GM18867 (cell line): ENCODE measurements at regions not wholly inside any gene's neighbourhood (a gene's known extent, or its start where the extent isn't known, plus 50 kb on each side); places are given as distances from the start of the nearest gene placed in this dataset.

Experiments used
- ATAC-seq: cut with Tn5 transposase; IDR thresholded peaks from one replicate; pipeline ENCODE4 v1.9.1; 2021; ENCODE audit warnings: mild to moderate bottlenecking, moderate library complexity; ENCODE audit not compliant: unreplicated experiment

- ATAC-seq = no peak
Measured at GRCh38 chr7:145928937-145929336, 187.7 kb upstream of the CNTNAP2 start.

GRCh38 chr7:145919712-145920111, 196.9 kb upstream of the CNTNAP2 start:
- no peak for ATAC-seq

GRCh38 chr7:145916776-145917175, 199.8 kb upstream of the CNTNAP2 start:
- no peak for ATAC-seq

DNA sequence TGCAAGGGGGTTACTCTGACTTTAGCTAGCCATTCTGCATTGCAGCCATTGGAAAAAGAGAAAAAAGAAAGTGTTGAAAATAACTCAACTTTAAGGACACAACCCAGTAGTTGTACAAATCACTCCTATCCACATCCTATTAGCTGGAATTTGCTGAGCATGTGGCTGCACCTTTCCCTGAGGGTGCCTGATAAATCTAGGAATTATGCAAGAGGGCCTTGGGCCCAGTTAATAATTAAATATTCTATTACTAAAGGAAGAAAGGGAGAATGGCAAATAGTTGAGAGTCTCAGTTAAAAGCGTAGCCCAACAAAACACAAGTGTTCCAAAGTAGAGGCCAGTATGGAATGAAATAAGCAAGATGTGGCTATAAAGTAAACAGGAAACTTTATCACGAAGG, 200.9 kb upstream of the CNTNAP2 start:
- no peak for ATAC-seq

DNA sequence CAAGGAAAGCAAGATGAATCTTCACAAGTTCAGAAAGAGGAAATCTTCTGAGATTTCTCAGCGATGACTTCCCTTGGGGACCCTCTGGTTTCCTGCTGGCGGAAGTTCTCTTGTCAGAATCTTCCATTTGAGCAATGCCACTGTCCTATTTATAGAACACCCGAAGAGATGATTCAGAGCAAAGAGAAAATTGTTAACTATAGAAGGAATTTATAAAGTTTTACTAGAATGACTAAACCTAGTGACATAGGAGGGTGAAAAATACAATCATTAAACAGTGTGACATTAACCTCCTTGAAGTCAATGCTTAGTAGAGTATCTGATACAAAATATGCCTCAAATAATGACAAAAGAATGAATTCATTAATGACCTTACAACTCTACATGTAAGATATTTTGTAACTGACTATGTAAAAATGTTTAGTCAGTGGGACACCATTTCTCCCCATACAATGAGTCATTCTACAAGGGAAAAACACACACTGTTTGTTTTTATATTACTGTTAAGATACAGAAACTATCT, 206.5 kb upstream of the CNTNAP2 start:
- no peak for ATAC-seq

GRCh38 chr7:145903658-145904057, 212.9 kb upstream of the CNTNAP2 start:
- ATAC-seq = no peak

- ATAC-seq = no peak
Measured at GRCh38 chr7:145902123-145902522, 214.5 kb upstream of the CNTNAP2 start.

GRCh38 chr7:145899938-145900337, 216.7 kb upstream of the CNTNAP2 start:
- no peak for ATAC-seq

GRCh38 chr7:145893925-145894535, 222.6 kb upstream of the CNTNAP2 start:
- no peak for ATAC-seq

DNA sequence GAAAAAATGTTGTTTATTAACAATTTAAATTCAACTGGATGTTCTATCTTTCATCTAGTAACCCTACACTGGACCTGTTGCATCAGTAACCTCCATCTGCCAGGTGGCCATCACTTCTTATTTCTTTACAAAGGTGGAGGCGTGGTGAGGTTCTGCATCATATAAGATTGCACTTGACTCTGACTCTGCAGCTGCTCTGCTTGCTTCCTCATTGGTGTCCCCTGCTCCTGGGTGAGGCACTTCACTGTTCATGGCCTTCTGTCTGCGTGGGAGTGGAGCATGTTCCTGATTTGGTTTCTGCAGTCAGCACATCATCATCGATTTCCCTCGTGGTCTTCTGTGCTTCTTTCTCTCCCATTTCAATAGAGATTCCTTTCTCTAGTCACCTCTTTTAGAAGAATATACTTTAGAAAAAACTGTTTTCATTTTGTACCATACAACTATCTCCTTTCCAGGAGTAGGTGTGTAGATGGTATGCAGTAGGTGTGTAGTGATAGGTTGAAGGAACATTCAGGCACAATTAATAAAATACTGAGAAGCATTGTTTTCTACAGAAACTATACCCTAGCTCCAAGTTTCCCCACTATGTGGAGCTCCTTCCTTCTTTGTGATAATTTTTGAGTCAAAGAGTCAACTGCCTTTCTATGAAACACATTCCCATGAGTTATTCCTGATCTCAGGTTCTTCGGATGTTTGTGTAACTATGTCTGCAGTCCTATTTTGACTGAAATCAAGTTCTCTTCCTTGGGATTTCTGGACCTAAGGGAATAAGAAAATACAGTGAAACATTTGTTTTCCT, 231.7 kb upstream of the CNTNAP2 start:
- ATAC-seq = no peak

DNA sequence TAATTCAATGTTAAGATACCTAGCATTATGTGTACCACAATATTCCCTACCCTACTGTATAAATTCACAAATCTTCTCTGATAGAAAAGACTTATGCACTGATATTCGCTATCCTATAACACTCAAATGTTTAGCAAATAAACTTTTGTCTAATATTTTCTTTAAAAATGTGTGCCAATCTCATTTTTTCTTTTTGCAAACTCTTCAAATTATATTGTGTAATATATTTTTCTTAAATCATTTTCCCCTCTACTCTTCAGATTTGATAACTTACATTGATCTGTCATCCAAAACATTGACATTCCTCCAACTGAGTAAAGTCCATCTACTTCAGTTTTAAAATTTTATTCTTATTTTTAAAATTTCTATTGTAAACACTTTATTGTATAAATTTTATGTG, 240.2 kb upstream of the CNTNAP2 start:
- no peak for ATAC-seq

DNA sequence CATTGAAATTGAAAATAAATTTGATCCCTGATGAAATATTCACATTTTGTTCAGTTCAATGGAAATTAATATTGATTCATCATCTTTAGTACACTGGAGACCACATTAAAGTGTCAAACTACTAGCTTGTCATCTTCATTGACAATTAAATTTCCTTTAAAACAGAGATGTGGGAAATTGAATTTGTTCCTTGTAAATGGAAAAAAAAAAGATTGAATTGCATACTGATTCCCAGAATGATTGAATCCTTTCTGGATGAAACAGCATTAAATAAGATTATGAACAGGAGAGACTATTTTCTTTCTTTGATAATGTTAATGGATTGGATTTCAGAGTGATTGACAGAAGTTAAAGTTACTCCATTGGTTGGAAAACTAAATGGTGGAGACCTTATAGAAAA, 241.3 kb upstream of the CNTNAP2 start:
- ATAC-seq = no peak

DNA sequence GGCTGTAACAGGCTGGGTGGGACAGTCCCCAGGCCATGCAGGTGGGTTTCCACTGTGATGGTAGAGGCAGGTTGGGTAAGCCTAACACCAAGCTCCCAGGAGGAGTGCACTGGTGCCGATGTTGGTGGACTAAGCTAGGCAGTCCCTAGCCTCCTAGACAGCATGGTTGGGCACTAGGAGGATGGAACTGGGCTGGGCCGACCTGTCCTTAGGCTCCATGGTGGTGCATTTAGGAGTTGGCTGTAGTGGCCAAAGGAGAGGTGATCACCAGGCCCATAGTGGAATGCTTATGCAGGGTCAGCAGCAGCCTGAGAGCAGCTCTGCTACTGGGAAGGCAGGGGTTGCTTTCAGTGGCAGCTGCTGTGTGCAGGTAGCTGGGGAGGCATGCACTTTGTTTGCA, 247.7 kb upstream of the CNTNAP2 start:
- ATAC-seq = no peak

GRCh38 chr7:145862212-145862611, 254.4 kb upstream of the CNTNAP2 start:
- ATAC-seq = no peak

DNA sequence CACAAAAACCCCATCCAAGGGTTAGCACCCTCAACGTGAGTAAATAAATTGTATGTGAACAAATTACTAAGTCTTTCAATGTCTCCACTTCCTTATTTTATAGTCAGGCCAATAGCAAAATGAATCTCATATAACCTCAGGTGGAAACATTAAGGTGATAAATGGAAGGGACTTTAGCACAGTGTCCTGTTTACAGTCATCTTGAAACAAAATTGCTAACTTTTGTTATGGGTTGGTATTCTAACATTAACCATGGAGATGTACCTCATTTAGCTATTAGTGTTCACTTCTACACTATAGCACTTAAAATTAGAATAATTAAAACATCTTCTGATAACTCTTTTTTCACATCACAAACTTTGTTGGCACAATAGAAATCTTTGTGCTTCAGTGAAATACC, 255.8 kb upstream of the CNTNAP2 start:
- no peak for ATAC-seq

DNA sequence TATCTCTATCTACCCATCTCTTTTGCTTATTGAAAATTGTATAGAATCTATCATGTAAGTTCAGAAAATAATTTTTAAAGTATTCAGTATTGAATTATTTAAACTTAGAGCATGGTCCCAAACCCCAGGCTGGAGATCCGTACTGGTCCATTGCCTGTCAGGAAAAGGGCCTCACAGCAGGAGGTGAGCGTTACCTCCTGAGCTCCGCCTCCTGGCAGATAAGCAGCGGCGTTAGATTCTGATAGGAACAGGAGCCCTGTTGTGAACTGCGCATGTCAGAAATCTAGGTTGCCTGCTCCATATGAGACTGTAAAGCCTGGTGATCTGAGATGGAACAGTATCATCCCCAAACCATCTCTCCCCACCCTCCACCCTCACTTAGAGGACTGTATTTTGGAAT, 266.0 kb upstream of the CNTNAP2 start:
- no peak for ATAC-seq

GRCh38 chr7:145848691-145849090, 267.9 kb upstream of the CNTNAP2 start:
- ATAC-seq = no peak

GRCh38 chr7:145845345-145845744, 271.3 kb upstream of the CNTNAP2 start:
- no peak for ATAC-seq

DNA sequence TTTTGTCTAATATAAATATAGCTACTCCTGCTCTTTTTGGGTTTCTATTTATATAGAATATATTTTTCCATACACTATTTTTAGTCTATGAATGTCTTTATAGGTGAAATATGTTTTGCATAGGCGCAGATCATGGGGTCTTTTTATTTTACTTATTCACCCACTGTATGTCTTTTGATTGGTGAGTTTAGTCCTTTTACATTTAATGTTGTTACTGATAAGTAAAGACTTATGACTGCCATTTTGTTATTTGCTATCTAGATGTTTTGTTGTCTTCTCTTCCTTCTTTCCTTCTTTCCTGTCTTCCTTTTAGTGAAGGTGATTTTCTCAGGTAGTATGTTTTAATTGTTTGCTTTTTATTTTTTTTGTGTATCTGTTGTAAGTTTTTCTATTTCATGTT, 276.8 kb upstream of the CNTNAP2 start:
- no peak for ATAC-seq

- ATAC-seq = no peak
Measured at GRCh38 chr7:145831616-145832206, 284.9 kb upstream of the CNTNAP2 start.

- ATAC-seq = no peak
Measured at GRCh38 chr7:145817687-145818086, 298.9 kb upstream of the CNTNAP2 start.

DNA sequence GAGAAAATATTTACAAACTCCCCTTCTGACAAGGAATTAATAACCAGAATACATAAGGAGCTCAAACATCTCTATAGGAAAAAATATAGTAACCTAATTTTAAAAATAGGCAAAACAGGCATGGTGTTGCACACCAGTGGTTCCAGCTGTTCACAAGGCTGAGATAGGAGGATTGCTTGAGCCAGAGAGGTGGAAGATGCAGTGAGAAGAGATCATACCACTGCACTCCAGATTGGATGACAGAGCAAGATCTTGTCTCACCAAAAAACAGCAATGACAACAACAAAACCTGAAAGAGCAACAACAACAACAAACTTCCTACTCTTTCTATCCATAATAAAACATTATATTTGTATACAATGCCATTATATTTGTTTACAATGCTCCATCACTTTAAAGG, 304.4 kb upstream of the CNTNAP2 start:
- no peak for ATAC-seq
